ENCODE measurements at regions not wholly inside any gene's neighbourhood (a gene's known extent, or its start where the extent isn't known, plus 50 kb on each side); places are given as distances from the start of the nearest gene placed in this dataset.
"Not testable (repeated sequence)": the region's sequence is repeated elsewhere in the genome, so short reads cannot be mapped to it uniquely, and the experiment has no call there.

GRCh38 chr4:158053801-158054200 lies 119.0 kb downstream of the GASK1B start:
- no peak for DNase-seq
- intact Hi-C loops (cut with DNase I): no loop called here

GRCh38 chr4:158053086-158053485 lies 119.7 kb downstream of the GASK1B start:
- intact Hi-C loops (cut with DNase I): no loop called here
- DNase-seq: no peak

- intact Hi-C loops (cut with DNase I): no loop called here
- no peak for DNase-seq
Observed at GRCh38 chr4:158051401-158052235, 121.2 kb downstream of the GASK1B start.

GRCh38 chr4:158050942-158051341 lies 121.9 kb downstream of the GASK1B start:
- no peak for DNase-seq

GRCh38 chr4:158046345-158046744 lies 126.5 kb downstream of the GASK1B start:
- no peak for DNase-seq
- intact Hi-C loops (cut with DNase I): no loop called here

More at GRCh38 chr4:158050942-158051341, 121.9 kb downstream of the GASK1B start:
- intact Hi-C loops (cut with DNase I): no loop called here

GRCh38 chr4:158043971-158044618 lies 128.7 kb downstream of the GASK1B start:
- intact Hi-C loops (cut with DNase I): no loop called here
- peak in 1 of 10 donors; percentile 82 for DNase-seq

- no peak for DNase-seq
- intact Hi-C loops (cut with DNase I): no loop called here
Observed at GRCh38 chr4:158042591-158043030, 130.2 kb downstream of the GASK1B start.

- no peak for DNase-seq
- intact Hi-C loops (cut with DNase I): no loop called here
Observed at GRCh38 chr4:158038718-158039117, 134.1 kb downstream of the GASK1B start.

GRCh38 chr4:158036998-158037397 lies 135.8 kb downstream of the GASK1B start:
- intact Hi-C loops (cut with DNase I): no loop called here
- DNase-seq: no peak

GRCh38 chr4:158035662-158036195 lies 137.1 kb downstream of the GASK1B start:
- DNase-seq: no peak
- intact Hi-C loops (cut with DNase I): no loop called here

GRCh38 chr4:158033416-158034120 lies 139.3 kb downstream of the GASK1B start:
- no peak for DNase-seq
- intact Hi-C loops (cut with DNase I): no loop called here

- DNase-seq: no peak
- intact Hi-C loops (cut with DNase I): no loop called here
Observed at GRCh38 chr4:158032733-158033415, 140.0 kb downstream of the GASK1B start.

GRCh38 chr4:158028381-158028780 lies 144.4 kb downstream of the GASK1B start:
- intact Hi-C loops (cut with DNase I); DNase-seq: not testable (repeated sequence)

- intact Hi-C loops (cut with DNase I): no loop called here
- DNase-seq: no peak
Observed at GRCh38 chr4:158025131-158025530, 147.7 kb downstream of the GASK1B start.

- DNase-seq: no peak
- intact Hi-C loops (cut with DNase I): no loop called here
Observed at GRCh38 chr4:158020734-158021346, 152.0 kb downstream of the GASK1B start.

GRCh38 chr4:158020176-158020575 lies 152.6 kb downstream of the GASK1B start:
- DNase-seq: no peak
- intact Hi-C loops (cut with DNase I): no loop called here

- intact Hi-C loops (cut with DNase I): no loop called here
- DNase-seq: no peak
Observed at GRCh38 chr4:158018831-158019230, 154.0 kb downstream of the GASK1B start.

GRCh38 chr4:158018221-158018830 lies 154.5 kb downstream of the GASK1B start:
- intact Hi-C loops (cut with DNase I): no loop called here
- no peak for DNase-seq

- DNase-seq: no peak
- intact Hi-C loops (cut with DNase I): no loop called here
Observed at GRCh38 chr4:158016511-158016910, 156.3 kb downstream of the GASK1B start.

- intact Hi-C loops (cut with DNase I): no loop called here
- no peak for DNase-seq
Observed at GRCh38 chr4:158015241-158015640, 157.6 kb downstream of the GASK1B start.

Data from posterior cingulate gyrus (tissue), 11 donors.